HG02678 (cell line): ENCODE measurements at regions not wholly inside any gene's neighbourhood (a gene's known extent, or its start where the extent isn't known, plus 50 kb on each side); places are given as distances from the start of the nearest gene placed in this dataset.

ENCODE experiments used
- ATAC-seq: cut with Tn5 transposase; IDR thresholded peaks from one replicate; pipeline ENCODE4 v1.9.1; 2021; ENCODE audit warnings: mild to moderate bottlenecking, moderate library complexity; ENCODE audit not compliant: unreplicated experiment

DNA sequence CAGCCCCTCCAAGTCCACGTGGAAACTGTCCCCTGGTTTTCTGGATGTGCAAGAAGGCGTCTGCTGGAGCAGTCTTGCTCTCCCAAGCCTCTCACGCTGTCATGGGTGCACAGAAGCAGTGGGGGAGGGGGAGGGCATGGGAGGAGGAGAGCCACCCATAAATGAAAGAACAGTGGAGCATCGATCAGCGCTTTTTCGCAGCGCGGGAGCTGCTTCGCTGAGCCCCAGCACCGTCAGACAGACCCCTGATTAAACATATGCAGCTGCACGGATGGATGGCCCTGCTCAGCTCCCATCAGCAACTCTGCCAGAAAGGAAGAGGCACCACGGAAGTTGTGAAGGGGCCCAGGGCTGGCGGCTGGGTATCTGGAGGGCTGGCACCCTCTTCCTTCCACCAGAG is 264.9 kb downstream of the UQCRFS1 start:
- no peak for ATAC-seq

DNA sequence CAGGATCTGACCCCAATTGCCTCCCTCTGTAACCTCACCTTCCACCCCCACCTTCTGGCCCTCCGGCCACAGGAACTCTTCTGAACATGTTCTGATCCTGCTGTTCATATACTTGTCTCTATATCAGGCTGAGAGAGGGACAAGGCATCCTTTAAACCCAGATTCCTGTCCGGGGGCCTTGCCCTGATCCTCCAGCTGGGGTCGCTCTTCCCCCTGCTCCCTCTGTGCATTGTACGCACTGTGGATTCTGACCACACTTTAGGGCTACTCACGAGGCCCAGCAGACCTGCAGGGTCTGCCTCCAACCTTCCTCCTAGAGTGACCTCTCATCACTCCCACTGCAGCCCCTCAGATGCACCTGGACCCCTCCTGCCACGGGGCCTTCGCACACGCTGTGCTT is 269.3 kb downstream of the UQCRFS1 start:
- no peak for ATAC-seq

DNA sequence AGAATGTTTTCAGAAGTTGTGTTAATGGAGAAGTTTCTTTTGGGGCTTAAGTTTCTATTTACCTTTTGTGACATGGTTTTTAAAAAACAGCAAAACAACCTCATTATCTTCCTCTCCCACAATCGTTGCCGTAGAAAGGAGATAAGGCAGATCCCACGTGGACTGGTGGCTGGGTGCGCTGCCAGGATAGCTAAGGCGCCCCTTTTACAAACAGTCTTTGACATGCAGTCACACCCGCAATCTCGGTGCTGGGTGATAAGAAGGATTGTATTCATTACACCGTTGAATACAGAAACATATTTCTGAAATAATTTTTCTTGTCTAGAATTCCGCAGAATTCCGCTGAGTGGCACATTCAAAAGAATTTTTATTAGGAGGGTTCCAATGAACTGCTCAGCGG is 271.1 kb downstream of the UQCRFS1 start:
- ATAC-seq, result no peak

DNA sequence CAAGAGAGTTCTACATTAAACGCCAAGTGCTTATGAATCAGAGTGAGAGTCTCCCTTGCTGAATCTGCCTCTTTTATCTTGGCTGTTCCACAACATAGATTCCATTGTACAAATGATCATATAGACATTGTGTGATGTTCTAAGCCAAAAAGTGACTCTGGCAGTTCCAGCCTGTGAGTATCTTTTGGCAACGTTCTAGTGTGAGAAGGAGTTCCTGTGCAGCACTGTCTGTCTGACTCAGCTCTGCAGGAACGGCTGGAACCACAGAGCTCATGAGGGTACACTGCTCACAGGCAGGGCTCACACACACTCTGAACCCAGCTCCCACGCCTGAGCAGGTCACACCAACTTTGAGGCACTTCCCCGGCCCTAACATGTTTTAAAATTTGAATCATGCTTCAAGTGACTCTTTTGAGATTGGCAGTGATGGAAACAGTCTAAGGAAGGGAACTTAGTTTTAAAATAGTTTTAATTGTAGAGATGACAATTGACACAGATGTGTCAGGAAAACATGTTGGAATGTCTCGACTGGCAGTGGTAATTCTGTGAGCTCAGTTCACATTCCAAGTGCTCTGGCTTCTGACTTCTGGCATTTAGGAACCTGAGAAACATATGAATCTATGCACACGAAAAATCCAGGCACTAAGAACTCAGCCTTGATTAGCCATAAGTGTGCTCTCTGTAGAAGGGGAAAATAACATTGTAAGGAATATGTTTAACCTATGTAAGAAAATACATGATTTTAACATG is 272.0 kb downstream of the UQCRFS1 start:
- no peak for ATAC-seq

DNA sequence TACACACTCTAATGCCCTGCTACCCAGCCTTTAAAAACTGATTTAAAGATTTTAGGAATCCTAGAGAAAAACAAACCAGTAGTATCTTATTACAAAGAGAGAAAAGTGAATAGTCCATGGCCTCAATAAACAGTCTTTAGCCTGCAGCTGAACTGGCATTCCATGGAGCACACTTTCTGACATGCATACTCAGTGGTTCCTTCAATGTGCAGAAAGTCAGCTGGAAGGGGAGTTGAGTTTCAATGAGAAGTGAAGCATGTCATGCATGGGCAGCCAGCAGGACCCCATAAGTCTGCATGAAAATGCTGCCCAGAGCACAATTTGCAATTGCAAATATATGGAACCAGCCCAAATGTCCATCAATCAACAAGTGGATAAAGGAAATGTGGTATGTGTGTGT is 273.7 kb downstream of the UQCRFS1 start:
- ATAC-seq, result no peak

DNA sequence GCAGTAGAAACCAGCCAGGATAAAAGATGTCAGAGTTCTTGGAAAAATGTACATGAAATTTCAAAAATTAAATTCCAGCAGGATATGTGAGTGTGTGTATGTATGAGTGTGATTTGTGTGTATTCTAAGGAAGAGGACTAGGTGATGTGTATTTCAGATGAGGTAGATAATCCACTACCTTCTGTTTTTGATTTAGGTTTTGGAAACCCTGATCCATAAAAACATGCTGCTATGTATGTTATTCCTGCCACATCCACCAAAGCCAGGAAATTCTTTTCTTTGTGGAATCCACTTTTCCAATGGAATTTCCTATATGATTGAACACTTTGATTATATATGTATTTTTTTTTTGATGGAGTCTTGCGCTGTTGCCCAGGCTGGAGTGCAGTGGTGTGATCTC is 276.9 kb downstream of the UQCRFS1 start:
- ATAC-seq, result no peak

DNA sequence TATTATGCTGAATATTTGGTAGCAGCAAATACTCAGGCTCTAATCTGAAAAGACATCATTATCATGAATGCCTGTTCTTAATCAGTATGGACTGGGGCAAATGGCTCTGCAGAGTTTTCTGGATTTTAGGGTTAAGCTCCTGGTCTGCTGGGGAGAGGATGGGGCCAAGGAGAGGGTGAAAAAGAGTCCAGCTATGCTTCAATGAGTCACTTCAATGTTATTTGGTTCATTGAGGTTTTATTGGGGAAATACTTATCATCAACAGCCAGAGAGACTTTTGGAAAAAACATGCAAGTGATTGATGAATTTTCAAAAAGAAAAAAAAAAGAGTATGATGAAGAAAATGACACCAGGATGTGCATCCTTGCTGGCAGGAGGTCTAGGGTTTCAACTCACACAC is 278.3 kb downstream of the UQCRFS1 start:
- no peak for ATAC-seq

DNA sequence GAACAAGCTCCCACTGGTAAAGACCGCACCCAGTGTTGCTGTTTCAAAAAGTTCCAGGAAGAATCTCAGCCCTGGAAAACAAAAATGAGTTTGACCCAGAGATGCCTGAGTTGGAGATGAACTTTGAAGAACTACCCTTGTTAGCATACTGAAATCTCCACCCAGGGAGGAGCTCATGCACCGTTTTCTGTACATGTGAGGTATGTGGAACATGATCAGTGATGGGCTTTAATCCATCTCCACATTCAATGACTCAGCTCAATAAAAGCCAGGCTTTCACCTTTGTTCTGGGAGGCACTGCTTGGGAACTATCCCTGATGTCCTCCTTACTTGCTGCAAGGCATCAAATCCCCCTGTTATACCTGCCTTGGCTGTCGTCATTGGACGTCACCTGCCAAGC is 279.9 kb downstream of the UQCRFS1 start:
- ATAC-seq, result no peak

DNA sequence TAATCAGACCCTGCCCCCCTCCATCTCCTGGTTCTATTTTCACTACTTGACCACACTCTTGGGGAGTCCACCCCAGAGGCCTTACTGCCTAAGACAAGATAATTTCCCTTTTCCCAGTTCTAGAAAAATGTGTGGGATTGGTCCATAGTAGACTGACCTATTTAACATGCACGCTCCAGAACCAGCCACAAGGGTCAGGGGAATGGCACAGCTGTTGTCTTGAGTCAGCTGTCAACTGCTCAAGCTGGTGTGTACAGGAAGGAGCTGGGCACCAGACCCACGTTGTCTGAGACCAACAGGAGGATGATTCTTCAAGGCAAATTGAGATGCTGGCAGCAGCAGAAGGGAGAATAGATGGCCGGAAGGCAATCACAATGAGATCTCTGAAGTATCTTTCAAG is 280.5 kb downstream of the UQCRFS1 start:
- no peak for ATAC-seq

DNA sequence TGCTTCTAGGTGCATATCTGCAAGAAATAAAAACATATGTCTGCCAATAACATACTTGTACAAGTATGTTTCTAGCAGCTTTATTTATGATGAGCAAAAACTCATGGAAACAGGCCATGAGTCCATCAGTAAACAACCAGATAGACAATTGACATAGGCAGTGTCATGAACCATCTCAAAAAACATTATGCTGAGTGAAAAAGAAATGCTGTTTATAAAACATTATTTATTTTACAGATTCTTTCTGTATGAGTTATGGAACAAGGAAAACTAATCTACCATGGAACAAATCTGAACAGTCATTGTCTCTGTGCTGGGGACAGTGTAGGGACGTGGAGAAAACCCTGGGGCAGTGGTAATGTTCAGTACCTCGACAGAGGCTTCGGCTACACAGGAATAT is 283.9 kb downstream of the UQCRFS1 start:
- no peak for ATAC-seq

DNA sequence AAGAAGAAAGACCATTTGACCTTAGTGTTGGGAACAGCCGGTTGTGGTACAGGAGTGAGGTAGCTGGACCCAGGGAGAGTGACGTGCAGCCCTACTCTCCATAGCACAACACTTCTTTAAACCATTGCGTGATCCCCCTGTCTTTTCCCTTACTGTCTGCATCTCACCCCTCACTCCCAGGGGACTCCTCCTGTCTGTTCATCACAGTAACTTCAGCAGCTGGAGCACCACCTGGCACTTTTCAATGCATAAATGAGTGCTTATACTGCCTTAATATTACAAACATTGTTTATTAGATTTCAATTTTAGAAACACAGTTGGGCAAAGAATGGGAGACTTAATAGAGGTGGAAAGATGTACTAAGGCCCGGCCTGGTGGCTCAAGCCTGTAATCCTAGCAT is 285.5 kb downstream of the UQCRFS1 start:
- ATAC-seq, result no peak

DNA sequence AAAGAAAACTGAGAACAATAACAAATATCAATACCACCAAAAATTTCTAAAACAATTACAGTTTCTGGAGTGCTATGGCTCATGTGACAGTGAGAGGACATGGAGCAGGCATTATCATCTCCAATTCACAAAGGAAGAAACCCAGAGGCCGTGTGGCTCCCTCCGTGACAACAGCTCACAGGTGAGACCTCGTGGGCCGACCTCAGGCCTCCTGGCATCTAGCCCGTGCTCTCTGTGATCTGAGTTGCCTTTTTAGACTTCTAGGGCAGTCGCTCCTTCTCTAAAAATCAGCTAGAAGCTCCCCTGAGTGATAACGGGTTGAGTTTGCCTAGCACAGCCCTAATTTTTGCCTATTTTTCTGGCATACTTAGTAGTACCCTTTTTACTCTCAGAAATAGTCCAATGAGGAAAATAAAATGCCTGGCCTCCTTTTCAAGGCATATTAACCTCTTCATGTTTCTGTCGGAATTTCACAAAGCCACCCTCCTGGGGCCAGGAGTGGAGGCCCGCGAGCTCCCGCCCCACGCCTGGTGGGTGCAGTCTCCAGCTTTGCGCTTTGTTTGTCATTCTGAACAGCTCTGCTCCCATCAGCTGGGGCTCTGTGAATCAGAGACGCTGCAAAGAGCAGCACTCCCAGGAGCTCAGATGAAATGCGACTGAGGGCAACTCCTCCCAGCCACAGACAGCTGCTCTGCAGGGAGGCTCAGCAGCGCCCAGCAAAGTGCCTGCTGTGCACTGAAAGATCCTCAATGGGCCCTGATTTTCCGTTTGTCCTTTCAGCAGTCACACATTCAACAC is 292.5 kb downstream of the UQCRFS1 start:
- ATAC-seq, result no peak

DNA sequence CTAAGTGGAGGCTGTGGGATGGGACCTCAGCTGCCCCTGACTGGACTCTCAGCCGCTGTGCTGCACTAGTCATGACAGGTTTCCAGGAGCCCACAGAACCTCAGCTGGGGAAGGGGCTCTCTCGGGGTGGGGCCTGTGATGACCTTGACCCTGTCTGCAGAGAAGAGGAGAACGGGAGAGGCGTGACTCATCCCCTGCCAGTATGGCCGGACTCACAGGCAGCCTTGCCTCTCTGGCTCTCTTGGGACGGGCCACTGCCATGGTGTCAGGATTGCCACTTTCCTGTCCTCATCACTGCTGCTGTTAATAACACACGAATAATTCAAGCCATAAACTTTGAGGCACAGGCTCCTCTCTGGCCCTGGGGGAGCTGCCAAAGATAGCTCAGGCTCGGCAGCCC is 295.3 kb downstream of the UQCRFS1 start:
- no peak for ATAC-seq

DNA sequence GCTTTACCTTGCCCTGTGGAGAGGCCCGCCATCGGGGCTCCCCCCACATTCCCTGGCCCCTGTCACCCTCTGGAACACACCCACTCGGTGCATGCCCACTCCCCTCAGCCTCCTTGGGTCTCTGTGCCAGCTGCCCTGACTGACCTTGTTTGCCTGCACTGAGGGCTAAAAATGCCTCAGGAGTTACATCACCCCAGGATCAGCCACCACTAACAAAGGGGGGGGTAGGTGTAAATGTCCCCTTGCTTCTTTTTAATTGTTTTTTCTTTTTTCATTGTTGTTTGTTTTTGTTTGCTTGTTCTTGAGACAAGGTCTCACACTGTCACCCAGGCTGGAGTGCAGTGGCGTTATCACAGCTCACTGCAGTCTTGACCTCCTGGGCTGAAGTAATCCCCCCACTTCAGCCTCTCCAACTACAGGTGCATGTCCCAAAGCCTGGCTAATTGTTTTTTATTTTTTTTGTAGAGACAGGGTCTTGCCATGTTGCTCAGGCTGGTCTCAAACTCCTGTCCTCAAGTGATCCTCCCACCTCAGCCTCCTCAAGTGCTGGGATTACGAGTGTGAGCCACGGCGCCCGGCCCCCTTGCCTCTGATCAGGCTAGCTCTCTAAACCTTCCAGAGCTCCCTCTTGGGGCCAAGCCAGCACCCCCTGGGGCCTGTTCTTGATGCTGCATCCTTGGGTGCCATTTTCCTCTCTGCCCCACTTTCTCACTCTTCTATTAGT is 297.1 kb downstream of the UQCRFS1 start:
- ATAC-seq, result no peak

DNA sequence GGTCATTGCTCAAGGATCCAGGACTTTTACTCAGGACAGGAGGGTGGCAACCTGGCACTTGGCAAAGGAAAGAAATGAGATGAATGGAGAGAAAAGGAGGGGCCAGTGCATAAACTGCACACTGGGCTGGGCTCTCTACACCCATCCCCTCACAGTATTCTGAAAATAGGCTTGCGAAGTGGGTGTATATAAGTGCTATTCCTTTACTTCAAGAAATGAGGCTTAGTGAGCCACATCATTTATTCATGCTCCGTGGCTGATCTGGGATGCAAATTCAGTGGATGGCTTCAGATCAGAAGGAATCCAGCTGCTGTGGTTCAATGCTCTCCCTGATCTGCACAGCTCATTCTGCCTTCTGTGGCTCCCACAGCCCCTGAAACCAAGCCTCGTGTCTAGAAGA is 297.7 kb downstream of the UQCRFS1 start:
- ATAC-seq, result no peak

DNA sequence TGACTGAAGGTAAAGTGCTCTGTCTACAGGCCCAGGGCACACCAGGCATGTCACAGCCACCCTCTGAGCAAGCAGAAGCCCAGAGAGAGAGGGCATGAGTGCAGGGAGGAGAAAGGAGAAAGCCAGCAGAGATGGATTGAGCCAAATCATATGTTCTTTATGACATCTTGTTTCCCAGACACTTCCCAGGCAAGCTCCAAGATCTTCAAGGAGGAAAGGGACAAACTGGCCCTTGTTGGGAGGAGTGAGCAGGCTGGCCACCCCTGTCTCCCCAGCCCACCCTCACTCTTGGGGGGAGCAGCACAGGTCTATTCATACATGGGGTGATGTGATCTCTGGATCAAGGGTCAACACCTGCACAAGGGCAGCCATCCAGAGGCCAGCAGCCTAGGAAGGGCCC is 298.8 kb downstream of the UQCRFS1 start:
- ATAC-seq, result no peak

DNA sequence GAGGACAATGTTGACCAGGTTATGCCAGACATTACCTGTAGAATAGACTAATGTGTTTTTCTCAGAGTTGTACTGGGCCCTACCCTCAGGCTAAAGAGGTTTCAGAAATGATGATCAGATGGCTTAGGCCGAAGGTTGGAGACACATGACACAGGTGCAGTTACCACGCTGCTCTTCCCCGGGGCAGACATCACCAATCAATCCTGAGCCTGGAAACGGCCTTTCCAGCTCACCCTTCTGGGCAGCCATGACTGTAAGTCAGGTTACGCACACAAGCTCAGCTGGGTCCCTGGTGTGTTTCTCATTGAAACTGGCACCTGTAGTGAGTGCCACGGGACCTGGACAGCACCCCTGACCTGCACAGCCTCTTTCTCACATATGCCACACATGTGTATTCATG is 299.3 kb downstream of the UQCRFS1 start:
- no peak for ATAC-seq

DNA sequence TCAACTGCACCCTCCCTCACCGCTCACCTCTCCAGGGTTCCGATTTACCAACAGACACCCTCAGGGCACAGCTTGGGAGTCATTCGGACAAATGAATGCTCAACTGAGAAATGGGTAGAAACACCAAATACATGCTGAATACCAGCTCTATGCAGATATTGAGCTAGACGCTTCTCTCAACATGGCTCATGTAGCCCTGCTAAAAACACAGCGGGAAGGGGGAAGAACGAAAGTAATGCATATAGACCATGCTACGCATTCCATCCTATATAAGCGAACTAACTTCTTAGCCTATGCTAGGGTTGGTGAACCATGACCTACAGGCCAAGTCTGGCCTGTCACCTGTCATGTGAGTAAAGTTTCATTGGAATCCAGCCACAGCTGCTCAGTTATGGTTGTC is 304.0 kb downstream of the UQCRFS1 start:
- no peak for ATAC-seq

DNA sequence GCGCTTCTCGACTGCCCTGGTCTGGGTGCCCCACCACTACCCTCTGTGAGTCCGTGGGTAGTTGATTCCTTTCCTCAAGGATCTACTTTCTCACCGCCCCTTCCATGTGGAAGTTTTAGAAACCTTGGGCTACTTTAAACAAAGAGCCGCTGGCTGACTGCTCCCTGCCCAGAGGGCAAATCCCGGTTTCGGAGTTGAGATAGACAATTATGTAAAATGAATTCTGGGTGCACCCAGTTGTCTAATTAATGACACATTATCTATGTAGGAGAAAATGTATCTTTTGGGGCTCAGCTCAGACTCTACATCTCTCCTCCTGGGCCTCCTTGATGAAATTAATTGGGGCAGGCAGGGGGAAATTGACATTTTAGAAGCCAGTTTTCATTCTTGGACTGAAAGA is 305.4 kb downstream of the UQCRFS1 start:
- ATAC-seq, result no peak

DNA sequence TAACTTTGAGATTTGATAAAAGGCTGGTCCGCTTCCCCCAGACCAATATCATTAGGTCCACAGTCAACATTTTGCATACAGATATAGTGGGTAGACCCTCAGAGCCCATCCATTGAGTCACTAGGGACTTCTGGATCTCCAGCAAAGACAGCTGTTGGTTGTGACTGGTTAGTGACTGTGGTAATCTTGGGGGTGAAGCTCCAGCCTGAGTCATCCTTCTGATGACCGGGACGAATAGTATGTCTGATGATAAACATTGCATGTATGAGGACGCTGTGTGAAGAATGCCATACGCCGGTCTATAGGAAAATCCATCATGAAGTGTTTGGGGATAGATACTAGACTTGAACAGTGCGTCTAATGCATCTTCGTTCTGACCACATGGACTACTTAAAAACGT is 307.0 kb downstream of the UQCRFS1 start:
- ATAC-seq, result no peak

DNA sequence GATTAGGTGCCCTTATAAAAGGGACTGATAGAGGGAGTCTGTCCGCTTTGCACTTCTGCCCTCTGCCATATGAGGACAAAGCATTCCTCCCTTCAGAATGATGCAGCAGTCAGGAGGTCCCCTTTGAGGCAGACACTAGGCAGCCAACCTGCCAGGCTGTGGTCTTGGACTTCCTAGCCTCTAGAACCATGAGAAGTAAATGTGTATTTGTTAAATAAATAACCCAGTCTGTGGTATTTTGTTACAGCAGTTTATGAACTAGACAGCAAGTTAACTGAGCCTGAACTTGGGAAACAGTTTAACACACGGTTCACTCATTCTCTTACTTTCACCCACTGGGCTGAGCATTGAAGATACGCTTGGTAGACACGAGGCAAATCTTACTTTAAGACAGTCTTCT is 313.2 kb downstream of the UQCRFS1 start:
- ATAC-seq, result no peak

DNA sequence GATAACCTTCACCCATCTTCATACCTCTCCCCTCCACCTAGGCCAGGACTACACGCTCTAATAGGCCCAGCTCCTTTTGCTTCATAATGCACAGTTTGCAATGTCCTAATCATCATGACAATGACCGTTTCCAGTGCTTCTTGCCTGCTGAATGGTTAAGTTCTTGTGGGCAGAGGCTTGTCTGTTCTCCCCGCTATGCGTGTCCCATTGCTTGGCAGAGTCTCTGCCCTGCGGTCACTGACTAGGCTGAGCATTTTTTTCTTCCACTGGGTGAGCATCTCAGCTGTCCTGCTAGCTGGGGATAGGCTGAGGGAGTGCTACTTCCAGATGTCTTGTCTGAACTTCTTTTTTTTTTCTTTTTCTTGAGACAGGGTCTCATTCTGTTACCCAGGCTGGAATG is 314.7 kb downstream of the UQCRFS1 start:
- no peak for ATAC-seq
